Trophoblast cell (in vitro differentiated cells and primary cell): ENCODE measurements at regions not wholly inside any gene's neighbourhood (a gene's known extent, or its start where the extent isn't known, plus 50 kb on each side); places are given as distances from the start of the nearest gene placed in this dataset.

Experiments
- DNase-seq, 2 donors: peaks; one replicate each; pipeline ENCODE4 v3.0.0-alpha.2; 2016
- H2AFZ ChIP-seq: 2 replicates; pipeline ENCODE4 v1.6.1; 2013; ENCODE audit warnings: low read length, moderate library complexity, mild to moderate bottlenecking; ENCODE audit not compliant: insufficient read depth, poor library complexity
- H2AK5ac ChIP-seq: 2 replicates; pipeline ENCODE4 v1.6.1; 2013; ENCODE audit warnings: mild to moderate bottlenecking, low read length
- H2BK120ac ChIP-seq: 2 replicates; pipeline ENCODE4 v1.6.1; 2013; ENCODE audit warnings: low read length, mild to moderate bottlenecking, moderate library complexity; ENCODE audit not compliant: insufficient read depth, poor library complexity
- H2BK12ac ChIP-seq: 2 replicates; pipeline ENCODE4 v1.6.1; 2013; ENCODE audit warnings: mild to moderate bottlenecking, low read length, moderate library complexity
- H2BK5ac ChIP-seq: 2 replicates; pipeline ENCODE4 v1.6.1; 2013; ENCODE audit warnings: low read length, low read depth, moderate library complexity, mild to moderate bottlenecking; ENCODE audit not compliant: poor library complexity
- H3K14ac ChIP-seq: 2 replicates; pipeline ENCODE4 v1.6.1; 2013; ENCODE audit warnings: mild to moderate bottlenecking, low read length
- H3K18ac ChIP-seq: 2 replicates; pipeline ENCODE4 v1.6.1; 2013; ENCODE audit warnings: mild to moderate bottlenecking, low read length
- H3K23ac ChIP-seq: 2 replicates; pipeline ENCODE4 v1.6.1; 2013; ENCODE audit warnings: low read length
- H3K27ac ChIP-seq: 2 replicates; pipeline ENCODE4 v1.5.1; 2013; ENCODE audit warnings: low read depth, mild to moderate bottlenecking, inconsistent platforms, low read length, moderate library complexity
- H3K27me3 ChIP-seq: 2 replicates; pipeline ENCODE4 v1.6.1; 2013; ENCODE audit warnings: inconsistent platforms, mild to moderate bottlenecking, low read length, moderate library complexity; ENCODE audit not compliant: insufficient read depth
- H3K36me3 ChIP-seq, 2 experiments: 1 replicate in 1 of 2; 2 replicates in 1 of 2; pipeline ENCODE4 v1.6.1; 2013; ENCODE audit warnings: low read length in 2 of 2, mild to moderate bottlenecking in 2 of 2, moderate library complexity in 1 of 2; ENCODE audit not compliant: insufficient read depth in 2 of 2, control insufficient read depth in 1 of 2
- H3K4ac ChIP-seq: 2 replicates; pipeline ENCODE4 v1.6.1; 2013; ENCODE audit warnings: low read depth, mild to moderate bottlenecking, low read length, moderate library complexity
- H3K4me1 ChIP-seq, 2 experiments: 1 replicate in 1 of 2; 2 replicates in 1 of 2; pipeline ENCODE4 v1.6.1; 2013; ENCODE audit warnings: low read length in 2 of 2, mild to moderate bottlenecking in 2 of 2, moderate library complexity in 1 of 2; ENCODE audit not compliant: insufficient read depth in 2 of 2, control insufficient read depth in 1 of 2
- H3K4me2 ChIP-seq: 2 replicates; pipeline ENCODE4 v1.6.1; 2013; ENCODE audit warnings: inconsistent platforms, mild to moderate bottlenecking, low read length, moderate library complexity
- H3K4me3 ChIP-seq: 2 replicates; pipeline ENCODE4 v1.5.1; 2013; ENCODE audit warnings: mild to moderate bottlenecking, low read depth, low read length, inconsistent platforms
- H3K79me1 ChIP-seq: one replicate; pipeline ENCODE4 v1.6.1; 2013; ENCODE audit warnings: low read length
- H3K79me2 ChIP-seq: 2 replicates; pipeline ENCODE4 v1.6.1; 2013; ENCODE audit warnings: low read length, mild to moderate bottlenecking; ENCODE audit not compliant: control insufficient read depth, insufficient read depth, poor library complexity
- H3K9ac ChIP-seq: 2 replicates; pipeline ENCODE4 v1.6.1; 2013; ENCODE audit warnings: mild to moderate bottlenecking, low read length
- H3K9me3 ChIP-seq: 2 replicates; pipeline ENCODE4 v1.6.1; 2013; ENCODE audit warnings: low read depth, mild to moderate bottlenecking, control low read depth, inconsistent platforms, low read length; ENCODE audit not compliant: insufficient read depth
- H4K12ac ChIP-seq: 2 replicates; pipeline ENCODE4 v1.6.1; 2013; ENCODE audit warnings: low read depth, mild to moderate bottlenecking, low read length, moderate library complexity
- H4K8ac ChIP-seq: 2 replicates; pipeline ENCODE4 v1.6.1; 2013; ENCODE audit warnings: low read depth, mild to moderate bottlenecking, low read length, moderate library complexity
- H4K91ac ChIP-seq: one replicate; pipeline ENCODE4 v1.6.1; 2013; ENCODE audit warnings: low read depth, mild to moderate bottlenecking, low read length, moderate library complexity
- WGBS: extraction: QIAGEN DNeasy Blood & Tissue Kit; methylation state at CpG from one replicate; pipeline ENCODE4 v1.1.7; 2013; ENCODE audit warnings: missing lambda C conversion rate; ENCODE audit not compliant: insufficient read length, insufficient coverage; ENCODE audit errors: extremely low coverage; 5-methylcytosine and 5-hydroxymethylcytosine counted together

DNA sequence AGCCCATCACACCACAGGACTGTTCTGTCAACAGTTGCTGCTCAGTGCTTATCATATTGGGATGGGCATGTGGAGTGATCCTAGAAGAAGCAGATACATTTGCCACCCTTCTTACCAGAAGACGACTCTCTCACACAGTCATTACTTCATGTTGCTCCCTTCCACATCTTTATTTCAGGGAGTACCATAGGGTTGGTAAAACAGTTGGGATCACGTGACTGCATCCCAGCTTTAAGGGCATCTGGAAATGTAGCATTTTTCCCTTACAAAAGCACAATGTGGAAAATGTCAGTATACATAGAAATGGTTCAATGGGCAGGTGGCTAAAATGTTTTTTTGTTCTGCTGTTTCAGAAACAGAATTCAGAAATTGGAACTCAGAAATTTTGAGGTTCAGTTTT, 791.0 kb downstream of the OTOL1 start:
- no peaks in the 10 kb centered on the region for H3K79me1 ChIP-seq
- no CpG with 5 or more reads among the region's 2 CpGs for WGBS

DNA sequence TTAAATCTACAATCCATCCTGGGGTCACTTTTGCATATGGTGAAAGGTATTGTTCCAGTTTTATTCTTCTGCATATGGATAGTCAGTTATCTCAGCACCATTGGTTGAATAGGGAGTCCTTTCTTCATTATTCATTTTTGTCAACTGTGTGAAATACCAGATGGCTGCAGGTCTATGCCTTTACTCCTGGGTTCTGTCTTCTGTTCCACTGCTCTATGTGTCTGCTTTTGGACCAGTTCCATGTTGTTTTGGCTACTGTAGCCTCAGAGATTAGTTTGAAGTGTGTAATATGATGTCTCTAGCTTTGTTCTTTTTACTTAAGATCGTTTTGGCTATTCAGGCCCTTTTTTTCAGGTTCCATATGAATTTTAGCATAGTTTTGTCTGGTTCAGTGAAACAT, 795.8 kb downstream of the OTOL1 start:
- Histone ChIP-seq H3K4me3 (no peak overlapping the region), H3K27ac (no peak overlapping the region), H3K4me1 (peaks cover 0 to 3% of the 10 kb centered on the region in 2 experiments), H3K36me3 (no peaks in the 10 kb centered on the region), H2AK5ac (no peak overlapping the region), H3K79me2 (no peaks in the 10 kb centered on the region), H2BK12ac (no peak overlapping the region), H4K12ac (no peak overlapping the region), H3K9me3 (no peaks in the 10 kb centered on the region), H2BK5ac (no peak overlapping the region), H3K9ac (no peak overlapping the region), H3K14ac (no peak overlapping the region), H4K8ac (no peak overlapping the region), H3K27me3 (no peaks in the 10 kb centered on the region), H3K4ac (no peak overlapping the region), H3K18ac (no peak overlapping the region), H3K4me2 (no peak overlapping the region), H3K23ac (no peak overlapping the region), H4K91ac (no peak overlapping the region), H2BK120ac (no peak overlapping the region), H3K79me1 (no peaks in the 10 kb centered on the region), H2AFZ (no peak overlapping the region)
- WGBS: no CpG with 5 or more reads among the region's 1 CpG
- no peak for DNase-seq

More for the DNA sequence above, 791.0 kb downstream of the OTOL1 start:
- no peak overlapping the region for H3K14ac ChIP-seq
- H3K27ac ChIP-seq: no peak overlapping the region
- no peak overlapping the region for H3K4ac ChIP-seq
- no peak overlapping the region for H2BK120ac ChIP-seq
- H3K18ac ChIP-seq: no peak overlapping the region
- H3K4me2 ChIP-seq: no peak overlapping the region
- no peak overlapping the region for H3K4me3 ChIP-seq
- H3K9ac ChIP-seq: no peak overlapping the region
- no peak overlapping the region for H4K91ac ChIP-seq
- H3K4me1 ChIP-seq: no peaks in the 10 kb centered on the region
- H3K9me3 ChIP-seq: no peaks in the 10 kb centered on the region
- no peak overlapping the region for H4K12ac ChIP-seq
- H3K36me3 ChIP-seq: no peaks in the 10 kb centered on the region
- H2AFZ ChIP-seq: no peak overlapping the region
- DNase-seq: no peak
- H2AK5ac ChIP-seq: no peak overlapping the region
- no peak overlapping the region for H4K8ac ChIP-seq
- H3K27me3 ChIP-seq: no peaks in the 10 kb centered on the region
- H3K23ac ChIP-seq: no peak overlapping the region
- no peaks in the 10 kb centered on the region for H3K79me2 ChIP-seq
- no peak overlapping the region for H2BK12ac ChIP-seq
- no peak overlapping the region for H2BK5ac ChIP-seq

DNA sequence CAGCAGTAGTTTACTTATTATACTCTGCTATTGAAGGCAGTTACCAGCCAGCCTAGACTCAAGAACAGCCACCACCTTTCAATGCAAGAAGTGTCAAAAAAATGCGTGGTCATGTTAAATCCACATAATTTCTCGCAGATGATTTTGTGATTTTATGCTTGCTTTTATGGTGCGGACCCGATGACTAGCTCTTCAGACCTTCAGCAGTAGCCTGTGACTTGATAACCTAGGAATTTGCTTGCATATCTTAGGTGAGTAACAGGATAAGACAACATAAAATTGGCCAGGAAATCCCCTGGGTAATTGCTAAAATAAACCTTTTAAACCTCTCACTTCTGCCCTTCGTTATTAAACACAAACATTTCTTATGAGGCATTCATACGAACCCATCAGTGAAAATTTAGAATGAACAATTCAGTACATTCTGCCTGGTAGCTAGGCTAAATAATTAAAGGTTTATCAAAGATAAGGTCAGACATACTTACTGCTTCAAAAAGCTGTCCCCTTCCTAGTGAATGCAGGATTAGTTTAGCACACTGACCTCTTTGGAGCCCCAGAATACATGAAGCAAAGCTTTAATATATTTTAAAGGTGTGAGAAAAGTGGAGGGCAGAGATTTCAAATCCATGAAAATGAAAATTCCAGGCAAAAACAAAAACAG, 798.8 kb downstream of the OTOL1 start:
- WGBS: no CpG with 5 or more reads among the region's 6 CpGs
- Histone ChIP-seq H3K4me1 (peaks cover 0 to 3% of the 10 kb centered on the region in 2 experiments), H4K91ac (no peak overlapping the region), H4K12ac (no peak overlapping the region), H2AFZ (no peak overlapping the region), H3K14ac (no peak overlapping the region), H3K79me1 (no peaks in the 10 kb centered on the region), H3K18ac (no peak overlapping the region), H3K27me3 (no peaks in the 10 kb centered on the region), H2AK5ac (no peak overlapping the region), H3K9ac (no peak overlapping the region), H3K4ac (no peak overlapping the region), H2BK12ac (no peak overlapping the region), H3K4me3 (no peak overlapping the region), H4K8ac (peak overlapping the region; percentile 38), H2BK120ac (no peak overlapping the region), H3K27ac (no peak overlapping the region), H3K4me2 (no peak overlapping the region), H3K9me3 (no peaks in the 10 kb centered on the region), H3K79me2 (no peaks in the 10 kb centered on the region), H3K23ac (no peak overlapping the region), H3K36me3 (no peaks in the 10 kb centered on the region), H2BK5ac (no peak overlapping the region)
- peak; percentile 33 to 70 for DNase-seq

DNA sequence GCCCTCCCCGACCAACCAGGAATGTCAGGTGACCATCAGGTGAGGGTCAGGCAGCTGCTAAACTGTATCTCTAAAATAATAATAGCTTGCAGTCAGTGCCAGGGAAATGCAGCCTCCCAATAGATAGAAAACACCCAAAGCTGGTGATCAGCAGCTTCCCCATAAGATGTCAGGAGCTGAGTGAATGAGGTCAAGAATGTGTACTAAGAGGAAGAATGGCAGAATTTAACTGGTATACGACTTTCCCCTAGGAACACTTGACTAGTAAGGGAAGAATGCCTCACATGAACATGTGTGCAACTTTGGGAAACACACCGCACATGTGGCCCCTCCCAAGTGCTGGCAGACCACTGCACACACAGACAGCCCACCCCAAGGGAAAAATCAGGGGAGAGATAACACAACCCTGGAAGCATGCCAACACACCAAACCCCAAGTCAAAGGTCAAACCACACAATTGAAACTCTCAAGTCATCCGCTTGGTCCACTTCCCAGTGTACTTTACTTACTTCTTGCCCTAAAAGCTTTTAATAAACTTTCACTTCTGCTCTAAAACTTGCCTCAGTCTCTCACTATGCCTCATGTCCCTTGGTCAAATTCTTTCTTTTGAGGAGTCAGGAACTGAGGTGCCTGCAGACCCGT, 806.5 kb downstream of the OTOL1 start:
- Histone ChIP-seq H3K4me1 (no peaks in the 10 kb centered on the region), H3K18ac (no peak overlapping the region), H3K36me3 (no peaks in the 10 kb centered on the region), H3K9me3 (no peaks in the 10 kb centered on the region), H3K4me3 (no peak overlapping the region), H3K27me3 (no peaks in the 10 kb centered on the region), H2AFZ (no peak overlapping the region), H2AK5ac (no peak overlapping the region), H2BK5ac (no peak overlapping the region), H3K79me2 (no peaks in the 10 kb centered on the region), H2BK12ac (no peak overlapping the region), H2BK120ac (no peak overlapping the region), H3K4ac (no peak overlapping the region), H3K23ac (no peak overlapping the region), H3K4me2 (no peak overlapping the region), H4K12ac (no peak overlapping the region), H3K79me1 (no peaks in the 10 kb centered on the region), H4K91ac (no peak overlapping the region), H4K8ac (no peak overlapping the region), H3K27ac (no peak overlapping the region), H3K9ac (no peak overlapping the region), H3K14ac (no peak overlapping the region)
- no CpG with 5 or more reads among the region's 5 CpGs for WGBS
- no peak for DNase-seq
